ENCODE measurements at regions not wholly inside any gene's neighbourhood (a gene's known extent, or its start where the extent isn't known, plus 50 kb on each side); places are given as distances from the start of the nearest gene placed in this dataset.
A peak's percentile ranks its signal among the peaks of the same experiment; 100 is the strongest.

- in situ Hi-C loops (cut with MboI; ENCODE audit: low pct_unique_long_range_greater_than_20kb in 2 of 9, low sequenced_read_pairs in 9 of 9, unreplicated experiment in 9 of 9), result no loop called here
- no peaks in the 10 kb centered on the region for H3K4me1 ChIP-seq (replicated peaks in 1 of 2)
- no peak overlapping the region for H3K27ac ChIP-seq
- 0 to 100% (median 100%) methylated on average over 1 of the region's 4 CpGs; no CpG with 5 or more reads in 6 of the 10 experiments for WGBS, 10 experiments
- no peak overlapping the region for H3K4me3 ChIP-seq
- no peak for ATAC-seq (replicated peaks in 6 of 8)
These were observed 932.8 kb upstream of the SORCS1 start for GRCh38 chr10:108097258-108097657.

DNA sequence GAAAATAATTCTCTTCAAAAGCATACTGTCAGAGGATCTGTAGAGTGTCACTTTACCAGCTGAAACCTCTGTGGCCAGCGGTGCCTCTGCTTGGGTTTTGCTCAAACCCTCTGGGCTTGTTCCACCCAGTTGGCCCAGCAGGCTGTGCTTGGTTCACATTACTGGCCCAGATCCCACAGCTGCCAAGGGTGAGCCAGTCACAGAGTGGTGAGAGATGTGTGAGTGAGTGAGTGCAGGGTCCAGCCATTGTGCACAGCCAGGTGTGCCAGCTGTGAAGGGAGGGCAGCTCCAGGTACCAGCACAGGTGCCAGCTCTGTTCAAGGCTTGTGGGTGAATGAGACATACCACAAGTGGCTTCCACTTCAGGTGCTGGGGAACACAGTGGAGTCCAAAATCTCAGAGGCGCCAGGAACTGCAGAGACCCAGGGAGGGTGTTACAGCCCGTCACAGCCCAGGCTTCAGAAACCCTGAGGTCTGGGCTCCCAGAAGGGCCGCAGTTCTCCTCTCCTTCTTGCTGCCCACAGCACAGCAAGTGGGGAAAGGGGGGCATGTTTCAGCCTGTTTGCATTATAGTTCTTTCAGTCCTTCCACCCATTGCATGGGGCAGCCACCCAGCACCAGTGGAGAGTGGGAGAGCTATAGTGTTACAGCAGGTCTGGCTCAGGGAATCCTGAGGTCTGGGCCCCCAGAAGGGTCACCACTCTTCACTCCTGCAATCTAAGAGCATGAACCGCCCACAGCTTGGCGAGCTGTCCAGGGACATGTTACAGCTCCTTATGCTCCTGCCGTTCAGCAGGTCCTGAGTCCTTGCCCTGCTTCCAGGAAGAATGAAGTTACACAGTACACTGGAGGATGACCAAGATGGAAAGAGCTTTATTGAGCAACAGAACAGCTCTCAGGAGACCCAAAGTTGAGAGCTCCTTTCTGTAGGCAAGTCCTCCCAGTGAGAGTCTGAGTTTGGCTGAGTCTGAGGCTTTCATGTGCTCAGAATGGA, 931.7 kb upstream of the SORCS1 start:
- ATAC-seq (replicated peaks in 6 of 8), result no peak
- Histone ChIP-seq H3K4me3 (no peak overlapping the region), H3K4me1 (replicated peaks in 1 of 2) (no peaks in the 10 kb centered on the region), H3K27ac (no peak overlapping the region)
- 33 to 100% (median 80%) methylated on average over 1 to 3 of the region's 7 CpGs; no CpG with 5 or more reads in 4 of the 10 experiments for WGBS, 10 experiments
- in situ Hi-C loops (cut with MboI; ENCODE audit: low pct_unique_long_range_greater_than_20kb in 2 of 9, low sequenced_read_pairs in 9 of 9, unreplicated experiment in 9 of 9), result no loop called here

- Histone ChIP-seq H3K4me3 (no peak overlapping the region), H3K27ac (no peak overlapping the region), H3K4me1 (replicated peaks in 1 of 2) (peaks cover 0 to 2% of the 10 kb centered on the region in 2 donors)
- 100% methylated on average over 1 to 2 of the region's 3 CpGs; no CpG with 5 or more reads in 6 of the 10 experiments for WGBS, 10 experiments
- peak in 1 of 8 experiments; percentile 54 for ATAC-seq (replicated peaks in 6 of 8)
- in situ Hi-C loops (cut with MboI; ENCODE audit: low pct_unique_long_range_greater_than_20kb in 2 of 9, low sequenced_read_pairs in 9 of 9, unreplicated experiment in 9 of 9), result no loop called here
These were observed 926.1 kb upstream of the SORCS1 start for GRCh38 chr10:108090476-108091215.

DNA sequence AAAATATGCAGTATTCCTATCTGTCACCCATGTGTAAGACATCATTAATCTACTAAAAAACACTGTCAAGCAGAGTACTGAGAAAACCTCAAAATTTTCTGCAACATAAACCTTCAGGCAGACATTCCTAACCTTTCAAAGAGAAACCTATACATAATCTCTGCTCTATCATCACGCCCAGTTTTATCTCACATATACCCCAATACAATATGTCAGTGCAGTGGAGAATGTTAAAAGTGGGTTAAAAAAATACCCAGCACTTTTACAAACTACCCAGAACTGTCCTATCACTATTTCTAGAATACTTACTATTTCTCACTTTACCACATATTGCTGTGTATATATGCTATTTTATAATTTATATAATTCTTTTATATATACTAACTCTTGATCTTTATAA, 922.0 kb upstream of the SORCS1 start:
- Histone ChIP-seq H3K4me3 (no peak overlapping the region), H3K27ac (no peak overlapping the region), H3K4me1 (replicated peaks in 1 of 2) (peaks cover 0 to 17% of the 10 kb centered on the region in 2 donors)
- ATAC-seq (replicated peaks in 6 of 8), result no peak
- WGBS, 10 experiments, result 40 to 100% (median 93%) methylated on average over 1 of the region's 1 CpG; no CpG with 5 or more reads in 3 of the 10 experiments
- in situ Hi-C loops (cut with MboI; ENCODE audit: low pct_unique_long_range_greater_than_20kb in 2 of 9, low sequenced_read_pairs in 9 of 9, unreplicated experiment in 9 of 9), result no loop called here

GRCh38 chr10:108082596-108082995, 918.1 kb upstream of the SORCS1 start:
- Histone ChIP-seq H3K4me3 (no peak overlapping the region), H3K4me1 (replicated peaks in 1 of 2) (peaks cover 0 to 20% of the 10 kb centered on the region in 2 donors), H3K27ac (no peak overlapping the region)
- in situ Hi-C loops (cut with MboI; ENCODE audit: low pct_unique_long_range_greater_than_20kb in 2 of 9, low sequenced_read_pairs in 9 of 9, unreplicated experiment in 9 of 9), result no loop called here
- peak in 1 of 8 experiments; percentile 21 for ATAC-seq (replicated peaks in 6 of 8)
- WGBS, 10 experiments, result 20 to 100% (median 29%) methylated on average over 1 of the region's 1 CpG; no CpG with 5 or more reads in 4 of the 10 experiments

DNA sequence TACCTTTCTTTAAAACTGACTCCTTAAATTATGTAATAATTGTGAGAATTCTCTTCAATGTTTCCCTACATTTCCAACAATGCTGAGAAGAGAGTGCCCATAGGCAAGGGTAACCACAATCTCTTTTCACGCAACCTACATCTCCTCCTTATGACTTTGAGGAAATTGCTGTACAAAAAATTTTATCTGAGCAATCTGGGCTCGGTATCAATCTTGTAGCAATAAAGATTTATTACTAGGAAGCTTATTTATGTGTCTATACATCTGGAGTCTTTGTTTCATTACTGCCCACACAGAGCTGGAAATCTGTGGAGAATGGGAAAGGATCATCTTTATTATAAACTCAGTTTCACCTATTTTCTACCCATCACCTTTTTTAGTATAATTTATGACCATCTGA, 913.8 kb upstream of the SORCS1 start:
- Histone ChIP-seq H3K27ac (no peak overlapping the region), H3K4me3 (no peak overlapping the region), H3K4me1 (replicated peaks in 1 of 2) (peaks cover 0 to 5% of the 10 kb centered on the region in 2 donors)
- no peak for ATAC-seq (replicated peaks in 6 of 8)
- in situ Hi-C loops (cut with MboI; ENCODE audit: low pct_unique_long_range_greater_than_20kb in 2 of 9, low sequenced_read_pairs in 9 of 9, unreplicated experiment in 9 of 9), result no loop called here
- 0 to 80% (median 55%) methylated on average over 1 to 2 of the region's 2 CpGs; no CpG with 5 or more reads in 1 of the 10 experiments for WGBS, 10 experiments

- in situ Hi-C loops (cut with MboI; ENCODE audit: low pct_unique_long_range_greater_than_20kb in 2 of 9, low sequenced_read_pairs in 9 of 9, unreplicated experiment in 9 of 9), result no loop called here
- Histone ChIP-seq H3K4me1 (replicated peaks in 1 of 2) (no peaks in the 10 kb centered on the region), H3K27ac (no peak overlapping the region), H3K4me3 (no peak overlapping the region)
- 46 to 100% (median 100%) methylated on average over 1 to 3 of the region's 3 CpGs; no CpG with 5 or more reads in 2 of the 10 experiments for WGBS, 10 experiments
- ATAC-seq (replicated peaks in 6 of 8), result no peak
These were observed 908.0 kb upstream of the SORCS1 start for GRCh38 chr10:108072466-108072865.

- in situ Hi-C loops (cut with MboI; ENCODE audit: low pct_unique_long_range_greater_than_20kb in 2 of 9, low sequenced_read_pairs in 9 of 9, unreplicated experiment in 9 of 9), result no loop called here
- H3K4me1 ChIP-seq (replicated peaks in 1 of 2), result no peaks in the 10 kb centered on the region
- no peak overlapping the region for H3K4me3 ChIP-seq
- H3K27ac ChIP-seq, result no peak overlapping the region
- 18 to 94% (median 51%) methylated on average over 1 to 2 of the region's 2 CpGs; no CpG with 5 or more reads in 3 of the 10 experiments for WGBS, 10 experiments
- ATAC-seq (replicated peaks in 6 of 8), result no peak
These were observed 906.3 kb upstream of the SORCS1 start for GRCh38 chr10:108070789-108071188.

DNA sequence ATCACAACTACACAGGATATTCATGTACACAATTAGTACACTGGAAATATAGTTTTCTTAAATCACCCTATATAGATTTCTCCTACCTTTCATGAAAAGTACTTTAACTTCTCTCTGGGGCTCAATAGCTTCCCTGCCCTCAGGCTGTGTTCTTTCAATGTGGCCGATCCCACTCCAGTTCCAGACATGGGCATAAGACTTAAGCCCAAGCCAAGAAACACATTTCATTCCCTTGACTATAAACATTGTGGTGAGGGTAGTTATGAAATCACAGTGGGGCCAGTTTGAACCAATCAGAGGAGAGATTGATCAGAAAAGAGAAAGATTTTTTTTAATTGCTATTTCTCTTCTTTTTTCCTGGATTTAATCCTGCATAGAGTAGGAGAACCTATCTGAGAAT, 904.6 kb upstream of the SORCS1 start:
- ATAC-seq (replicated peaks in 6 of 8), result no peak
- in situ Hi-C loops (cut with MboI; ENCODE audit: low pct_unique_long_range_greater_than_20kb in 2 of 9, low sequenced_read_pairs in 9 of 9, unreplicated experiment in 9 of 9), result no loop called here
- Histone ChIP-seq H3K4me3 (no peak overlapping the region), H3K27ac (no peak overlapping the region), H3K4me1 (replicated peaks in 1 of 2) (no peaks in the 10 kb centered on the region)
- 0 to 100% (median 30%) methylated on average over 1 of the region's 1 CpG; no CpG with 5 or more reads in 3 of the 10 experiments for WGBS, 10 experiments

DNA sequence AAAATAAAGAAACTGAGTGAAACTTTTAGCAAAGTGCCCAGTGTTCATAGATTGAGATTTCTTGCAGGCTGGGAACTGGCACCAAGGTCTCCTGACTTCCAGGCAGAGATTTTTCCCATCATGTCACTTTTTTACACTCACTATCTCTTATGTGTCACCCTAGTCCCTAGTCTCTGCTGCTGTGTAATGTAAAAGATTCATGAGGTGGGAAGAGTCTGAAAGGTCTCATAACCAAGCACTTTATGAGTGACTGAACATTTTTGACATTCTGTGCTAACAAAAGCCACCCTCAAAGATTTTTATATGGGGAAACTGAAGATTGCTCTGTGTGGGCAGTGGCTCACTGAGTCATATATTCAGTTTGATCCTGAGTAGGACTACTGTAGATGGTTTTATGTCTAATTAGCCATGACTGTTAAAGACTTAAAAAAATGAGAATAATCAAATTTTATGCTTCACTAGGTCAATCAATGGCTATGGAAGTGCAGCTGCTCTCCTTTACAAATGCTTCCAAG, 900.3 kb upstream of the SORCS1 start:
- H3K4me3 ChIP-seq, result no peak overlapping the region
- peak in 1 of 8 experiments; percentile 40 for ATAC-seq (replicated peaks in 6 of 8)
- H3K27ac ChIP-seq, result no peak overlapping the region
- H3K4me1 ChIP-seq (replicated peaks in 1 of 2), result no peaks in the 10 kb centered on the region
- in situ Hi-C loops (cut with MboI; ENCODE audit: low pct_unique_long_range_greater_than_20kb in 2 of 9, low sequenced_read_pairs in 9 of 9, unreplicated experiment in 9 of 9), result no loop called here

GRCh38 chr10:108060246-108060645, 895.7 kb upstream of the SORCS1 start:
- ATAC-seq (replicated peaks in 6 of 8), result peak in 3 of 8 experiments; percentile 31 to 78 (median 61)
- 0 to 88% (median 57%) methylated on average over 1 of the region's 1 CpG; no CpG with 5 or more reads in 1 of the 10 experiments for WGBS, 10 experiments
- no peak overlapping the region for H3K4me3 ChIP-seq
- no peak overlapping the region for H3K27ac ChIP-seq
- in situ Hi-C loops (cut with MboI; ENCODE audit: low pct_unique_long_range_greater_than_20kb in 2 of 9, low sequenced_read_pairs in 9 of 9, unreplicated experiment in 9 of 9), result no loop called here
- H3K4me1 ChIP-seq (replicated peaks in 1 of 2), result no peaks in the 10 kb centered on the region

- Histone ChIP-seq H3K4me3 (no peak overlapping the region), H3K4me1 (replicated peaks in 1 of 2) (no peaks in the 10 kb centered on the region), H3K27ac (no peak overlapping the region)
- WGBS, 10 experiments, result 0 to 86% (median 56%) methylated on average over 1 of the region's 1 CpG; no CpG with 5 or more reads in 3 of the 10 experiments
- peak in 2 of 8 experiments; percentile 67 to 79 for ATAC-seq (replicated peaks in 6 of 8)
- in situ Hi-C loops (cut with MboI; ENCODE audit: low pct_unique_long_range_greater_than_20kb in 2 of 9, low sequenced_read_pairs in 9 of 9, unreplicated experiment in 9 of 9), result no loop called here
These were observed 891.0 kb upstream of the SORCS1 start for GRCh38 chr10:108055506-108055905.

DNA sequence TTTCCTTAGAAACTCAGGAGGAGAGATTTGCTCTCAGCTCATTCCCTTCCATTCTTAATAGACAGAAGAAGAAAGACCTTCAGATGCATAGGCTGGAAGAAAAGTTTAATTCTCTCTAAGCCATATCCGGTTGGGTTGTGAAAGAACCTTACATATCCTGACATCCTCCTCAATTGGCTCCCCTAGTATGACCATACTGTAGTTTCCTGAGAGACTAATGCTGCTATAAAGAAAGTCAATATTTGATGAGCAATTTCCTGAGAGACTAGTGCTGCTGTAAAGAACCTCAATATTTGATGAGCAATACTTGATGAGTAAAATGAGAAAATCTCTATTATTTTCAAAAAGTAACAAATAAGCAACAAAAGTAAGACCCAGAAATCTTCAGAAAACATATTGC, 888.5 kb upstream of the SORCS1 start:
- in situ Hi-C loops (cut with MboI; ENCODE audit: low pct_unique_long_range_greater_than_20kb in 2 of 9, low sequenced_read_pairs in 9 of 9, unreplicated experiment in 9 of 9), result no loop called here
- Histone ChIP-seq H3K4me3 (no peak overlapping the region), H3K4me1 (replicated peaks in 1 of 2) (no peaks in the 10 kb centered on the region), H3K27ac (no peak overlapping the region)
- WGBS, 10 experiments, result 0 to 100% (median 50%) methylated on average over 1 of the region's 1 CpG; no CpG with 5 or more reads in 5 of the 10 experiments
- no peak for ATAC-seq (replicated peaks in 6 of 8)
